MM.1S (cell line): ENCODE measurements at regions not wholly inside any gene's neighbourhood (a gene's known extent, or its start where the extent isn't known, plus 50 kb on each side); places are given as distances from the start of the nearest gene placed in this dataset.
"Not testable (repeated sequence)": the region's sequence is repeated elsewhere in the genome, so short reads cannot be mapped to it uniquely, and the experiment has no call there.

ENCODE experiments used
- EZH2 ChIP-seq: fragments of 300-600 bp; sonication (generic); optimal IDR thresholded peaks from 2 replicates; pipeline ENCODE3; 2017; ENCODE audit warnings: low read depth, mild to moderate bottlenecking, antibody characterized with exemption, low read length, mixed read lengths
- TF ChIP-seq, protein P1 (sequence below): fragments of 300-600 bp; sonication (generic); IDR thresholded peaks from 2 replicates; pipeline ENCODE4 v1.5.1; 2016; ENCODE audit warnings: antibody characterized with exemption, low read length, mixed read lengths

DNA sequence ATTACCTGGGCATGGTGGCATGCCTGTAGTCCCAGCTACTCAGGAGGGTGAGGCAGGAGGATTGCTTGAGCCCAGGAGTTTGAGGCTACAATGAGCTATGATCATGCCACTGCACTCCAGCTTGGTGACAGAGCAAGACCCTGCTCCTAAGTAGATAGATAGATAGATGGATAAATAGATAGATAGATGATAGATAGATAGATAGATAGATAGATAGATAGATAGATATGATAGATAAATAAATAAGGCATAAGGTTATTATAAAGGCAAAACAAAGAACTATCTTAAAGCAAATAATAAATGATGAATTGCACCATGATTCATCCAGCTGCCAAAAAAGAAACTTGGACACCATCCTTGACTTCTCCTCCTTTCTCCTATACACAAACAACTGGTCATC lies 82.0 kb upstream of the DLX6 start:
- TF ChIP-seq, protein P1, sequence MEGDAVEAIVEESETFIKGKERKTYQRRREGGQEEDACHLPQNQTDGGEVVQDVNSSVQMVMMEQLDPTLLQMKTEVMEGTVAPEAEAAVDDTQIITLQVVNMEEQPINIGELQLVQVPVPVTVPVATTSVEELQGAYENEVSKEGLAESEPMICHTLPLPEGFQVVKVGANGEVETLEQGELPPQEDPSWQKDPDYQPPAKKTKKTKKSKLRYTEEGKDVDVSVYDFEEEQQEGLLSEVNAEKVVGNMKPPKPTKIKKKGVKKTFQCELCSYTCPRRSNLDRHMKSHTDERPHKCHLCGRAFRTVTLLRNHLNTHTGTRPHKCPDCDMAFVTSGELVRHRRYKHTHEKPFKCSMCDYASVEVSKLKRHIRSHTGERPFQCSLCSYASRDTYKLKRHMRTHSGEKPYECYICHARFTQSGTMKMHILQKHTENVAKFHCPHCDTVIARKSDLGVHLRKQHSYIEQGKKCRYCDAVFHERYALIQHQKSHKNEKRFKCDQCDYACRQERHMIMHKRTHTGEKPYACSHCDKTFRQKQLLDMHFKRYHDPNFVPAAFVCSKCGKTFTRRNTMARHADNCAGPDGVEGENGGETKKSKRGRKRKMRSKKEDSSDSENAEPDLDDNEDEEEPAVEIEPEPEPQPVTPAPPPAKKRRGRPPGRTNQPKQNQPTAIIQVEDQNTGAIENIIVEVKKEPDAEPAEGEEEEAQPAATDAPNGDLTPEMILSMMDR, result not testable (repeated sequence)
- TF ChIP-seq EZH2, result not testable (repeated sequence)
